Activated CD4-positive, alpha-beta T cell treated with anti-CD3 and anti-CD28 coated beads, Interleukin-2, amount 50 U/mL, for 24 hours (primary cell): ENCODE measurements at regions not wholly inside any gene's neighbourhood (a gene's known extent, or its start where the extent isn't known, plus 50 kb on each side); places are given as distances from the start of the nearest gene placed in this dataset.

Experiments used
- DNase-seq, 2 donors: peaks; one replicate each; pipeline ENCODE4 v3.0.0-alpha.2; 2020; ENCODE audit warnings: low read depth in 1 of 2, low spot score in 1 of 2

DNA sequence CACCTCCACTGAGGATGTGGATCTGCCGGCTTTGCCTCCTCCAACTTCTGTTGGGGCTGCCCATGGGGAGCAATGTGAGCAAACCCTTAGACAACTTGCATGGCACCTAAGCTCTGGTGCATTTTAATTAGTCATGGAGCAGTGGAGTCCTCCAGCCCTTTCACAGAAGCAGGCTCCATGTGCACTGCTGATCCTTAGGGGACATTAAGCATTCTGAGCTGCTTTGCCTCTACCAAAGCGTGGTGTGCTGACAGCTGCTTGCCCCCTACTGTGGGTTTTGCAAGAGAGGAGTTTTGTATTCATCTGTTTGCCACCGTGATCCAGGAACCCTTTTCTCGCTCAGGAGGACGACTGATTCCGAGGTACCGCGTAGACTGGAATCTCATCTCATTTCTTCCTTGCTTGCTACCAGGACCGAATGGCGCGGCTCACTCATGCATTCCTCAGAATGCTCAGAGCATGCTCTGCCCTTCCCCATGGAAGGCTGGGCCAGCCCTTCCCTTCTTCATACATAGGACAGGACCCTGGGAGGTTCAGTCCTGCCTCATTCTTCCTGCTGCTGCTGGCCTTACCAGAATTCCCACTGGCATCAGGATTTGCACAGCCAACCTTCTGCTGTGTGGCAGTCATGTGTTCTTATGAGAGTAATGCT, 432.5 kb downstream of the GADD45G start:
- no peak for DNase-seq

DNA sequence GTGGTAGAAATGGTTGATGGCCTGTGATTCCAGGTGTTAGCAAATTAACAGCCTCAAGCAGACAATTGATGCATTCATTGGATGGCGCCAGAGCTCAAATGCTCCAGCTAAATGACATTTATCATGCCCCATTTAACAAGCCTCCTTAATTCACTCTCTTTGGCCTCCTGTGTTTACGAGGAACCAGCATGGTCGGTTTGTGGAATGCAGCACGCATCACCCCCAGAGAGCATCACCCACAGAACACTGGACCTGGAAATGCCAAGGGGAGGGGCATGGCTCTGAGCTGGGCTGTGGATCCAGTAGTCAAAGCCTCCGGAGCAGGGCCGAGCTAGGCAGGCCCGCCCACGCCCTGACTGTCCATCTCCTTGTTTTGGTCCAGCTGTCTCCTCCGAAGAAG, 434.0 kb downstream of the GADD45G start:
- DNase-seq, result no peak

DNA sequence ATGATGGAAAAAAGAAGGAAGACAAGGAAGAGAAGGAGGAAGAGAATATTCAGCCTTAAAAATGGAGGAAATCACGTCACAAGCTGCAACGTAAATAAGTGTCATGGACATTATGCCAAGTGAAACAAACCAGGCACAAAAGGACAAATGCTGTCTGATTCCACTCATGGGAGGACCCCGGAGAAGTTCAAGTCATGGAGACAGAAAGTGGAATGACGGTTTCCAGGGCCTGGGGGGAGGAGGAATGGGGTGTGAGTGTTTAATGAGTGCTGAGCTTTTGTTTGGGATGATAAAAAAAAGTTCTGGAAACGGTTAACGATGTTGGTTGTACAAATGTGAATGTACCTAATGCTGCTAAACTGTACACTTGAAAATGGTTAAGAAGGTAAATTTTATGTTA, 439.5 kb downstream of the GADD45G start:
- no peak for DNase-seq

GRCh38 chr9:90044710-90045151, 439.9 kb downstream of the GADD45G start:
- DNase-seq, result peak in 1 of 2 donors; percentile 16

DNA sequence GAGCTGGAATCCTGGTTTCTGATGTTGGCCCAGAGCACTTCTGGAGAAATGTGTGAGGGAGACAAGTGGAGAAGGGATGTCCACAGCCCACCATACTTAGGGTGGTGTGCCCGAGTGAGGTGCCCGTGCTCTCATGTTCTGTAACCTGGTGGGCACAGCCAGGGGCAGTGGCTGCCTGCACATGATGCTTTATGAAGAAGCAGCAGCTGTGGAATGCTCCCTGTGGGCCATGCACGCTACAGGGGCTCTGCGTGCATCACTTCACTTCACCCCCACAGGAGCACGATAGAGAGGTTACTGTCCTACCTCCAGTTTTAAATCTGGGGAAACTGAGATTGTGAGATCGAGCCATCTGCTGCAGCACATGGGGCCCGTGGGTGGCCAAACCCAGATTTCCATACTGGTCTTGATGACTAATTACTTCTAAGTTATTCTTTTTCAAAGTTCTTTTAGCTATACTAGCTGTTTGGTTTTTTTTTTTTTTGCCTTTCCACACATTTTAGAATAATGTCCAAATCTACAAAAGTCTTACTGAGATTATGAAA, 441.6 kb downstream of the GADD45G start:
- peak in 1 of 2 donors; percentile 4 for DNase-seq

GRCh38 chr9:90047828-90048227, 443.0 kb downstream of the GADD45G start:
- no peak for DNase-seq

DNA sequence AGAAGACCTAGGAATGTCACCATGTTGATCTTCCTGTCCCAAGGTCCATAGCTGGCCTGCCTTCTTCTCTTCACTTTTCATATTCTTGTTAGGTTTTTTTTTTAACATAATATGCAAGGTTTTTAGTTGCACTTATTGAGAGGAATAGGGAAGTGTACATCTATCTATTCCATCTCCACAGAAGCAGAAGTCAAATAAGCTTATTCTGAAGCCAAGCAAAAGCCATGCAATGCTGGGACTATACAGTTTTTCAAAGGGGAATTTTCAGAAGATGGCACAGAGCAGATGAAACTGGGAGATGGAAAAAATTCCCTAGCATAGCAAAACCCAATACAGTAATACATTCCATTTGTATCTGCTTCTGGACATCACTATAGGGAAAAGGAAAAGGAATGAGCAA, 447.6 kb downstream of the GADD45G start:
- no peak for DNase-seq

- DNase-seq, result no peak
Measured at GRCh38 chr9:90053027-90053426, 448.2 kb downstream of the GADD45G start.

DNA sequence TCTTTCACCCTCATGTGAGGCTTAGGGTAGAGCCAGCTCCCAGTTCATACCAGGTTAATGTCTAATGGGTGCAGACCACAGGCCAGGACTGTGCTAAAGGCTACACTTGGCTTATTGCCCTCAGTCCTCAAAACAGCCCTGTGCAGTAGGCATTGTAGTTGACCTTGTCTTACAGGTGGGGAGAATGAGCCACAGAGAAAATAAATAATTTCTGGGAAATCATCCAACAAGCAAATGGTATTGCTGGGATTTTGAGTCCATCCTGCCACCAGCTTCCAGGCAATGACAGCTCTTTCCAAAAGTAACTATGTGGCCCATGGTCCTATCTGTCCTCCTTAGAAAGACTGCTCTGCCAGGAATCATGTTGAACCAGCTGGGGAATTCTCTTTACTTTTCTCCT, 450.0 kb downstream of the GADD45G start:
- DNase-seq, result no peak

GRCh38 chr9:90055226-90055625, 450.4 kb downstream of the GADD45G start:
- DNase-seq, result no peak

DNA sequence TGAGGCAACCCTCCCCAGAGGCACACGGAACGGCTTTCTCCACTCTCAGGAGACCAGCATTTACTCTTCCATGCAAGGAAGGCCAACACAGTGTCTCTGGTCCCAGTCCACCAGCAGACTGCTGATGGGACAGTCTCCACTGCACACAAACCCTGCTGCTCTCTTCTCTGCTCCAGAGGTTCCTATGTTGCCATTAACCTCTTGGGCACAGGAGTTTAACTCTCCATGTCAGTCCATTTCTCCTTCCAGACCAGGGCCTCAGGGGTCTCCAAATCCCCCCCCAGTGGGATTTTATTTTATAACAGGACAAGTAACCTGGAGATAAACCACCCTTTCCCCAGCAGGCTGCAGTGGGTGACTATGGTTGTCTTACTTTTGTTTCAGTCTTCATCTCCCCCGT, 452.5 kb downstream of the GADD45G start:
- no peak for DNase-seq

DNA sequence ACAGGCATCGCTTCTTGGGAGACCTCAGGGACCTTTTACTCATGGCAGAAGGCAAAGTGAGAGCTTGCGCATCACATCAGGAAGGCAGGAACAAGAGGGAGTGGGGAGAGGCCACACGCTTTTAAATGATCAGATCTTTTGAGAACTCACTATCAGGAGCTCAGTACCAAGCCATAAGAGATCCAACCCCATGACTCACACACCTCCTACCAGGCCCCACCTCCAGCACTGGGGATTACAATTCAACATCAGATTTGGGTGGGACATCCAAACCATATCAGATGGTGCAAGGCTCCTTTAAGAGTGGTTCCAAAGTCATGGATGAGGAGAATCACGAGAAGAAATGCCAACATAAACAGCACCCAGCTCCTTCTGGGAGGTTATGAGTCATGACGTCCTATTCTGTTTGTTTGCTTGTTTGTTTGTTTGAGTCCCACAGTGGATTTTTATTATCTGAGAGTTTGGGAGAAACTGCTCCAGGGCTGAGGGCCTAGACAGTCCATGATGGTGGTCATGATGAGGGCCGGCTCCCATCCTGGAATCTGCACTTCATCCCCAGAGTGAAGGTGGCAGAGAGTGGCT, 453.5 kb downstream of the GADD45G start:
- DNase-seq, result no peak

DNA sequence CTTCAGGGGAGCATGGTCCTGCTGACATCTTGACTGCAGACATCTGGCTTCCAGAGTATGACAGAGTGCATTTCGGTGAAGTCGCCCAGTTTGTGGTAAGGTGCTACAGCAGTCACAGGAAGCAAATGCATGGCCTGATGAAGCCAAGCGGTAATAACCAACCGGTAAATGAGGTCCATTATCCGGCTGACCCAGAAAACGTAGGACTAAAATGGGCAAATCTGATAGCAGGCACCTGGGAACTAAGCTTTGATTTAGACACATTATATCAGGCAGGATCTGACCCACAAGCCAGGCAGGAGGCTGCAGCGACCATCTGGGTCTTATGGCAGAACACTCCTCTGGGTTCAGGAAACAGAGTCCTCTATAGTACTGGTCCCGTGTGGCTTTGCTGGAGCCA, 454.6 kb downstream of the GADD45G start:
- no peak for DNase-seq

DNA sequence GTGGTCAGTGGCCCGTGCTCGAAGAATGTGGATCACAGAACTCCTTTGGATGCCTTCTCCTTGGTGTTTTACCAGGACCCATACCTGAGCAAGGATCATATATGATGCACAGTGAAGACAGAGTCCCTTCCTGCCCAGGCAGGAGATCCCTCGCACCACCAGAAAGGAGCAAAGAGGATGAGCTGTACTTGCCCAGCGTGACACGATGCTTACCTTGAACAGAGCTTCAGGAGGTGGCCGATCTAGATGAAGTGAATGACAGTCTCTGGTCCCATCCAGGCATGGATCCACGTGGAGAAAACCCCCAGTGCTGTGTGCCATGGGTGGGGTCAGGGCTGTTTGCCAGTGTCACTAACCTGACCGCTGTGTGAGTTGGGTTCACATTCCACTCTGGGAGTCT, 455.4 kb downstream of the GADD45G start:
- no peak for DNase-seq

GRCh38 chr9:90061187-90061586, 456.4 kb downstream of the GADD45G start:
- no peak for DNase-seq

DNA sequence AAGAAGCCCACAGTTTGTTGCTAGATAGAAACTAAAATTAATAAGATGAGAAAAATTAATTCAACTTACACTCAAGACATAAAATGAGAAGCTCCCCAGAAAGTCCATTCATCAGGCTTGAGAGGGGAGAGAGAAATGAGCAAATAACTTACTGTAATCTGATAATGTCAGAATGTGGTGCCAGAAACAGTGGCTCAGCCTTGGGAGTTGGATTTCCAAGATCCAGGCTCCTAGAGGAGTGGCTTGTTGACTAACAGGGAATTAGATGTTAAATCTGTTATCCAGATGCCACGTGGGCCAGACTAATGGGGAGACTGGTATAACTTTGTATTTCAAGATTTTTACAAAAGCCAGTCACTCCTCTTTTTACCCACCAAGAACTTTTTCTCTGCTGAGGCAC, 458.2 kb downstream of the GADD45G start:
- no peak for DNase-seq

DNA sequence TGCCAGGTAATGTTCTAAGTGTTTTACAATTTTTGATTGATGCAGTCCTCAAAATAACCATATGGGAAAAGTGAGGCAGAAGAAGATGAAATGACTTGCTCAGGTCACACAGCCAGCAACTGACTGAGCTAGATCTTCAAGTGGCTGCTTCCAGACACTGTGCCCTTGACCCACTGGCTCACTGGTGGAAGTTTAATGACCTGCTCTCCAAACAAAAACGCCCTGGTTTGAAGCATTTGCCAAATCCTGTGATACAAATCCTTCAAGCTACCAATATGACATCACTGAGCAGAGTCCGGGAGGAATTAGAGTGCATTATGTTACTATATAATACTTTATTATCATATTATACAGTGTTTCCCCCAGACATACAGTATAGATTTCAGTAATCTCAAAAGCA, 459.4 kb downstream of the GADD45G start:
- DNase-seq, result no peak

DNA sequence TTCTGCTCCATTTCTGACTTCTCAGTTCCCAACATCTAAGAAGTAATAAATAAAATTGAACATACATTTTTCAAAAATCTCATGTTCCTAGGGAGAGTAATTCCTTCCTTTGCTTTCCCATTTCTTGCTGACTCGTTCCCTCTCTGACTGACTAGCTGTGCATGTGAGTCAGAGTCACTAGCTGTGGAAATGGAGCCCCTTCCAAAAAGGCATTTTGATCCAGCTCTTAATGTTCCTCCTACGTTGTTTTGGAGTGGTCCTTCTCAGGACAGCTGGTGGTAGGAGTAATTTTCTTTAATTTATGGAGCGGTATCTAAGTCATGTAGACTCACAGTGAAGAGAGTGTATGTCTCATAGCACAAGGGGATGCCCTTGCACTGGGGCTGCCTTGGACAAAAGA, 460.2 kb downstream of the GADD45G start:
- DNase-seq, result no peak

- DNase-seq, result no peak
Measured at GRCh38 chr9:90065851-90066250, 461.0 kb downstream of the GADD45G start.

- DNase-seq, result no peak
Measured at GRCh38 chr9:90069085-90069484, 464.3 kb downstream of the GADD45G start.

DNA sequence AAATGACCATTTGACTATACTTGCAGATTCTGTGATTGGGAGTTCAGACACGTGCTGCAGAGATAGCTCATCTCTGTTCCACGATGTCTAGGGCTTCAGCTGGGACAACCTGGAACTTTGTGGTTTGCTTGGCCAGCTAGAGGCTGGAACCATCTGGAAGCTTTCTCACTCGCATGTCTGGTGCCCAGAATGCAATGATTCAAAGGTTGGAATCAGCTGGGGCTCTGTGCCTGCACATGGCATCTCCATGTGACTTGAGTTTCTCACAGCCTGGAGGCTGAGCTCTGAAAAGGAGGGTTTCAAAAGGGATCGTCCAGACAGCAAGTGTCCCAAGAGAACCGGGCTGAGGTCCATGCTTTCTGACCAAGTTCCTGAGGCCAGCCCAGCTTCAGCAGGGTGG, 465.2 kb downstream of the GADD45G start:
- DNase-seq, result no peak

DNA sequence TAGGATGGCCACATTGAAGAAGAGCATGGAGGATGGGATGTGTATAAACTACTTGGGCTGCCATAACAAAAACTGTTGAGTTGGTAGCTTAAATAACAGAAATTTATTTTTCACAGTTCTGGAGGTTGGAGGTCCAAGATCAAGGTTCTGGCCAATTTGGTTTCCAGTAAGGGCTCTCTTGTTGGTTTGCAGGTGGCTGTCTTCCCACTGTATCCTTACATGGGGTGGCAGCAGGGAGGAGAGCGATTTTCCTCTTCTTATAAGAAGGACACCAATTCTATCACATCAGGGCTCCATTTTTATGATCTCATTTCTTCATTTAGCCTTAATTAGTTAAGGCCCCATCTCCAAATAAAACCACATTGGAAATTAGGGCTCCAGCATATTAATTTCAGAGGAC, 465.7 kb downstream of the GADD45G start:
- no peak for DNase-seq
